Keratinocyte (primary cell): ENCODE measurements at regions not wholly inside any gene's neighbourhood (a gene's known extent, or its start where the extent isn't known, plus 50 kb on each side); places are given as distances from the start of the nearest gene placed in this dataset.

ENCODE experiments used
- DNase-seq: peaks from one replicate; pipeline ENCODE4 v3.0.0-alpha.2; 2011; ENCODE audit warnings: low read depth, missing footprints, low spot score
- FAIRE-seq: peaks from 2 replicates; lab custom pipeline; 2011; peaks lifted over from hg19 to GRCh38; lab: Jason Lieb, UNC
- H2AFZ ChIP-seq: 2 replicates; pipeline ENCODE4 v1.6.0; 2012; ENCODE audit warnings: low read length, control low read depth, inconsistent platforms; ENCODE audit not compliant: control insufficient read depth
- H3K27ac ChIP-seq: 2 replicates; pipeline ENCODE4 v1.5.1; 2011; ENCODE audit warnings: low read length; ENCODE audit not compliant: control insufficient read depth, insufficient read depth
- H3K27me3 ChIP-seq: 3 replicates; pipeline ENCODE4 v1.6.0; 2011; ENCODE audit warnings: low read length; ENCODE audit not compliant: control insufficient read depth, insufficient read depth; ENCODE audit errors: extremely low read depth
- H3K36me3 ChIP-seq, 2 experiments: 2 replicates in 1 of 2; 3 replicates in 1 of 2; pipeline ENCODE4 v1.5.1; 2011; ENCODE audit warnings: low read length in 2 of 2, mild to moderate bottlenecking in 1 of 2; ENCODE audit not compliant: control insufficient read depth in 2 of 2, insufficient read depth in 2 of 2; ENCODE audit errors: extremely low read depth in 1 of 2
- H3K4me1 ChIP-seq: 3 replicates; pipeline ENCODE4 v1.5.1; 2011; ENCODE audit warnings: low read length; ENCODE audit not compliant: control insufficient read depth, insufficient read depth; ENCODE audit errors: extremely low read depth
- H3K4me2 ChIP-seq: 3 replicates; pipeline ENCODE4 v1.6.0; 2011; ENCODE audit warnings: low read depth, low read length; ENCODE audit not compliant: control insufficient read depth, insufficient read depth; ENCODE audit errors: extremely low read depth
- H3K4me3 ChIP-seq, 3 experiments: fragments of 200-600 bp in 1 of 3; sonication (generic) in 1 of 3; 2 replicates in 2 of 3; 3 replicates in 1 of 3; pipeline ENCODE4 v1.5.1; 2011 to 2016; ENCODE audit warnings: low read length in 3 of 3, mild to moderate bottlenecking in 3 of 3, control low read depth in 2 of 3, inconsistent platforms in 1 of 3, low read depth in 1 of 3, mixed read lengths in 1 of 3, mixed run types in 1 of 3, moderate library complexity in 1 of 3; ENCODE audit not compliant: control insufficient read depth in 2 of 3, insufficient read depth in 2 of 3; ENCODE audit errors: extremely low read depth in 1 of 3
- H3K79me2 ChIP-seq: 2 replicates; pipeline ENCODE4 v1.6.0; 2012; ENCODE audit warnings: low read length; ENCODE audit not compliant: control insufficient read depth, insufficient read depth
- H3K9ac ChIP-seq: 3 replicates; pipeline ENCODE4 v1.6.0; 2011; ENCODE audit warnings: low read length; ENCODE audit not compliant: control insufficient read depth, insufficient read depth; ENCODE audit errors: extremely low read depth
- H3K9me1 ChIP-seq: 3 replicates; pipeline ENCODE4 v1.6.0; 2011; ENCODE audit warnings: low read length; ENCODE audit not compliant: control insufficient read depth, insufficient read depth; ENCODE audit errors: extremely low read depth
- H3K9me3 ChIP-seq: 2 replicates; pipeline ENCODE4 v1.5.1; 2012; ENCODE audit warnings: low read depth, low read length; ENCODE audit not compliant: control insufficient read depth
- H4K20me1 ChIP-seq: 3 replicates; pipeline ENCODE4 v1.6.0; 2011; ENCODE audit warnings: low read length; ENCODE audit not compliant: control insufficient read depth, insufficient read depth; ENCODE audit errors: extremely low read depth
- CTCF ChIP-seq, 3 experiments: IDR thresholded peaks in 1 of 3; conservative IDR thresholded peaks in 1 of 3; optimal IDR thresholded peaks in 1 of 3; 2 replicates in 2 of 3; 3 replicates in 1 of 3; pipeline versions ENCODE3 to v1.5.1; 2011; ENCODE audit warnings: low read length in 3 of 3, mild to moderate bottlenecking in 3 of 3, moderate library complexity in 2 of 3, control low read depth in 1 of 3, inconsistent platforms in 1 of 3; ENCODE audit not compliant: insufficient read depth in 2 of 3; ENCODE audit errors: extremely low read depth in 1 of 3
- EZH2 ChIP-seq: IDR thresholded peaks from one replicate; pipeline ENCODE4 v1.6.1; 2012; ENCODE audit warnings: inconsistent platforms, mild to moderate bottlenecking, low read length, moderate library complexity
- dilution Hi-C: fragments of 300-500 bp; cut with MboI; formaldehyde crosslinking; loops from one replicate; pipeline ENCODE4 v1.7.0; 2020; ENCODE audit warnings: low sequenced_read_pairs; ENCODE audit not compliant: extremely low pct_ligation_motif_present

GRCh38 chr15:98445315-98445714 lies 203.0 kb upstream of the IGF1R start:
- no peaks in the 10 kb centered on the region for H3K36me3 ChIP-seq
- FAIRE-seq: no peak

GRCh38 chr15:98446083-98446482 lies 202.3 kb upstream of the IGF1R start:
- no peak overlapping the region for H3K4me3 ChIP-seq
- H3K4me1 ChIP-seq: peaks cover 7% of the 10 kb centered on the region
- H3K27ac ChIP-seq: no peak overlapping the region
- no peaks in the 10 kb centered on the region for H3K9me1 ChIP-seq
- dilution Hi-C loops: no loop called here
- no peak overlapping the region for H3K9ac ChIP-seq
- no peak for FAIRE-seq
- no peaks in the 10 kb centered on the region for H3K79me2 ChIP-seq
- no peak for TF ChIP-seq CTCF (optimal IDR thresholded peaks at IDR 0.05 in 1 of 3, IDR thresholded peaks at IDR 0.05 in 1 of 3, conservative IDR thresholded peaks at IDR 0.05 in 1 of 3; ENCODE audit: extremely low read depth in 1 of 3, insufficient read depth in 2 of 3, low read length in 3 of 3)
- TF ChIP-seq EZH2: no peak
- H4K20me1 ChIP-seq: no peaks in the 10 kb centered on the region
- H2AFZ ChIP-seq: no peak overlapping the region
- H3K36me3 ChIP-seq: no peaks in the 10 kb centered on the region
- H3K4me2 ChIP-seq: no peak overlapping the region
- no peaks in the 10 kb centered on the region for H3K9me3 ChIP-seq
- peaks cover 16% of the 10 kb centered on the region for H3K27me3 ChIP-seq
- no peak for DNase-seq

More at GRCh38 chr15:98445315-98445714, 203.0 kb upstream of the IGF1R start:
- TF ChIP-seq EZH2 (no peak), CTCF (optimal IDR thresholded peaks at IDR 0.05 in 1 of 3, IDR thresholded peaks at IDR 0.05 in 1 of 3, conservative IDR thresholded peaks at IDR 0.05 in 1 of 3; ENCODE audit: extremely low read depth in 1 of 3, insufficient read depth in 2 of 3, low read length in 3 of 3) (no peak)
- no peak overlapping the region for H3K27ac ChIP-seq
- no peaks in the 10 kb centered on the region for H3K79me2 ChIP-seq
- no peaks in the 10 kb centered on the region for H3K9me3 ChIP-seq
- DNase-seq: no peak
- H3K4me2 ChIP-seq: no peak overlapping the region
- H3K9me1 ChIP-seq: no peaks in the 10 kb centered on the region
- no peak overlapping the region for H3K4me3 ChIP-seq
- H2AFZ ChIP-seq: no peak overlapping the region
- peaks cover 10% of the 10 kb centered on the region for H3K27me3 ChIP-seq
- H3K9ac ChIP-seq: no peak overlapping the region
- dilution Hi-C loops: no loop called here
- H3K4me1 ChIP-seq: peaks cover 7% of the 10 kb centered on the region
- H4K20me1 ChIP-seq: no peaks in the 10 kb centered on the region
